DMS79 (cell line): ENCODE measurements at regions not wholly inside any gene's neighbourhood (a gene's known extent, or its start where the extent isn't known, plus 50 kb on each side); places are given as distances from the start of the nearest gene placed in this dataset.
"Not testable (repeated sequence)": the region's sequence is repeated elsewhere in the genome, so short reads cannot be mapped to it uniquely, and the experiment has no call there.

Source experiments
- DNase-seq: peaks from one replicate; lab custom pipeline; 2025; lab: John Stamatoyannopoulos, UW

DNA sequence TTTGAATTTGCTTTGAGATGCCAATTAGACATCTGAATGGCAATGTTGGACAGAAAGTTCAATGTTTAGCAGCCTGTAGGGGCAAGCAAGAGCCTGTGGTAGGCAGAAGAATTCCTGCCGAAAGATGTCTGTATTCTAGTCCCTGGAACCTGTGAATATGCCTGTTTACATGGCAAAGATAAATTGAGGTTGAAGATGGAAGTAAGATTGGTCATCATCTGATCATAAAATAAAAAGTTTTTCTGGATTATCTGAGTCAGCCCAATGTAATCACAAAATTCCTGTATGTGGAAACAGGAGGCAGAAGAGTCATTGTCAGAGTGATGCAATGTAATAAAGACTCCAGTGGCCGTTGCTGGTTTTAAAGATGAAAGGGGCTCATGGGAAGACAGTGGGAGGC is 430.5 kb downstream of the MDFIC start:
- no peak for DNase-seq

DNA sequence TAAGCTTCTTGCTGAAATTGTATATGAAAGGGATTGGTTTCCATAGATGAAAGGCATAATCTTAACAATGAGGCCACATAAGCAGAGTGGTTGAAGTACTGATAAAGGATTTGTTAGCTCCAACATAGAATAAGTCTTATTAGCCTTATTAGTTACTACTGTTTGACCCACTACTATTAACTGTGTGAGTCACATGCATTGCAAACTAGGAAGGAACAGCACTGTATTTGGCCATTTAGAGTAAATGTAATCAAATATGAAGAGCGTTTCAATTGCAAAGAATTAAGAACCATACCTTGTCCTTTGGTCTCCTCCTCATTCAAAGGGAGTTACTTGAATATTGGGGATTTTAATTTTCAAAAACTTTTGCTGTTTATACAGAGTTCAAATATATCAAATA is 428.9 kb downstream of the MDFIC start:
- no peak for DNase-seq

DNA sequence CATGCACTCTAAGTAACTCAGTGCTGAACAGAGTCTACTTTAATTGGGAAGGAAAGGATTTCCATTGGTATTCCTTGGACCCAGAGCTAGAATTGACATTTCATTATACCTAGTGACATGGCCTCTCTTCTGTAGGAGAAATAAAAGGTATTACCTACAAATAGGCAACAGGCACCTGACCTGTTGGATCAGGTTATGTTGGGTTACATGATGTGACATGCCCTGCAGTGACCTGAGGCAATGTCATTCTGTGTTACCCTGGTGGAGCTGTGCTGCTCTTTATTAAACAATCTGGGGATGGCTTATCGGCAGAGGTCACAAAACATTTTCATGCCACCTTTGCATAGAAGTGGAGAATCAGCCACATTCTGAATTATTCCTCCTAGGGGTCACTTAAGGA is 427.7 kb downstream of the MDFIC start:
- no peak for DNase-seq

DNA sequence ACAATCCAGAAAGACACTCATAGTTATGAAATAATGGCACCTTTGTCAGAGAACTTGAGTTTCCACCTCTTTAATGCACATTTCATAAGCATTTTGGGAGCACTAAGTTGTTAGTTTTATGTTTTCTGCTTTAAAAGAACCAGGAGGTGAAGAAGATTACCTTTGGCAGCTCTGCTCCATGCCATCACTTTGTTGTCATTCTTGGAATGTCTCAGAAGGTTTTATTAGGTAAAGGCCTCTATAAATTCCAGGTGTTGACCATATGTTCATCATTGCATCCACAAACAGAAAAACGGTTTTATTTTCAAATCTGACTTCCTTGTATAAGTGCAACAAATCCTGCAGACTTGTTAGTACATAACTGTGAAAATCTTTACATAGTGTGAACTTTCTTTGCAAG is 424.8 kb downstream of the MDFIC start:
- DNase-seq, result no peak

DNA sequence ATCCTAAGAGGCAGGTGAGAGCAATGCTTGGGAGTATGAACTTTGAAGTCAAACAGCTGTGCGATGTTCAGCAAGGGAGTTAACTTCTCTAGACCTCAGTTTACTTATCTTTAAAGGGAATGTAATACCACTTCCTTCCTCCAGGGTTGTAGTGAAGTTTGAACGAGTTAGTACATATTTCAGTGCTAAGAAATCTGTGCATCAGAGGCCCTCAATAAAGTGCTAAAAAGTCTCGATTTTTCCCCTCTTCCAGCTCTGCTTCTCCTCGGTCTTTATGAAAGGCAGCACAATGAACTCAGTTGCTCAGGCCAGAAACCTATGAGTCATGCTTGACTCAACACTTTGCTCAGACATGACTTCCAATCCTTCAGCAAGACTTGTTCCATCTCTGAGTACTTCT is 418.9 kb downstream of the MDFIC start:
- no peak for DNase-seq

DNA sequence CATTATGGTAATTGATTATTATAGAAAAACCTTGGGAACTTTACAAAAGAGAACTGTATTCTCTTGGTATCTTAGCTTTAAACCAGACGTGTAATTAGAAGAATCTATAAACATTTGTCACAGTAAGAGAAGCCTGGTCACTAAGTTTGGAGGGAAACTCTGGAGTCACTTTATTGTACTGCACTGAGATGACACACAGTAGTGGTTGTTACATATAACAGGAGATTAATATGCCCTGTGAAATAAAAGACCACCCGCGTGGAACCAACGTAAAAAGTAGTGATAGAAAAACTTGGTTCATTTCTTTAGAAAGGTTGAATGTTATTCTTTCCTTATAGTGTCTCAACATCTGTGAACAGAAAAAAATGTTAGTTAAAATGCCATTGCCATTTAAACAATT is 416.1 kb downstream of the MDFIC start:
- DNase-seq, result no peak

DNA sequence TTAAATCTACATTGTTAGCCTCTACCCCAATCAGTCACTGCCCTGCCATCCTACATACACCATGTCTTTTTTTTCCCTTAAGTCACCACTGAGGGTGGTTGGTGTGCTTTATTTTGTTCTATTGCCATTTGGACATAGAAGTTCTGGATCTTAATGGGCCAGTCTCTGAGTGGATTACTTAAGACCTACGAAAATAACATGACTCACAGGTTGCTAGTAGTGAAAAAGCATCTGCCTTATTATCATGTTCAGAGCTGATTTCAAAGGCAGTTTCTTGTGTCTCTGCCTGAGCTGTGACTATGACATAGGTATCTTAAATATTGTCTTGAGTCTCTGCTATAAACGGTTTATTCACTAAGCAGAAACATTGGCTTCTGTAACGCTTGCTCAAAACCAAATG is 410.8 kb downstream of the MDFIC start:
- no peak for DNase-seq

DNA sequence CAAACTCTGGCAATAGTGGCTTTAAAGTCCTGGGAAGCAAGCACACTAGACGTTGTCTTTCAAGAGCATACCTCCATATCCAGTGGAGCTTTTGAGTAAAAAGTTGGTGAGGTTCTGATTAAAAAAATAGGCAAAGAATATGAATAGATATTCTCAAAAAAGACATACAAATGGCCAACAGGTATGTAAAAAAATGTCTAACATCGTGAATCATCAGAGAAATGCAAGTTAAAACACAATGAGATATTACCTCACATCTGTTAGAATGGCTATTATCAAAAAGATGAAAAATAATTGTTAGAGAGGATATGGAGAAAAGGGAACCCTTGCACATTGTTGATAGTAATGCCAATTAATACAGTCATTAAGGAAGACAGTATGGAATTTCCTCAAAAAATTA is 407.1 kb downstream of the MDFIC start:
- DNase-seq, result no peak

DNA sequence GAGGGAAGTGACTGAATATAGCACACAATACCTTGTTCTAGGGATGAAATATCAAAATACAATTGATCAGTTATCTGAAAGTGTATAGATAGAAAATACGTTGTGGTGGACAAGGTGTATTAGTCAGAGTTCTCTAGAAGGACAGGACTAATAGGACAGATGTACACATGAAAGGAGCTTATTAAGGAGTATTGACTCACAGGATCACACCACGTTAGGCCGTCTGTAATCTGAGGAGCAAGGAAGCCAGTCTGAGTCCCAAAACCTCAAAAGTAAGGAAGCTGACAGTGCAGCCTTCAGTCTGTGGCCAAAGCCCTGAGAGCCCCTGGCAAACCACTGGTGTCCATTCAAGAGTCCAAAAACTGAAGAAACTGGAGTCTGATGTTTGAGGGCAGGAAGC is 406.1 kb downstream of the MDFIC start:
- DNase-seq, result no peak

DNA sequence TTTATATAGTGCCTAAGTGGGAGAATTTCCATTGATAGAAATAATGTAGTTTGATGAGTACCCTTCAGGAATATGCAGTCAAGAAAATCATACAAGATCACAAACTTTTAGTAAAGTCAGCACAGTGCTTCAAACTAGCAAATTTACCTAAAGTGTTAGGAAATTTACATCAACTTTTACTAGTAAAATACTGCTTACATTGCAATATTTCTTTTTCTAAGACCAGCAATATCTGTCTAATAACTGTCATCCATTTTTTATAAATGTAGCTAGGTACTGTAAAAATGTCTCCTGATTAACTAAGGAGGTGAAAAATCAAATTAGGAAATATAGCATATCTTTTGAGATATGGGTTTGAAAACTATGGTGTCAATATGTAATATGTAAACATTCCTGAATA is 405.4 kb downstream of the MDFIC start:
- no peak for DNase-seq

DNA sequence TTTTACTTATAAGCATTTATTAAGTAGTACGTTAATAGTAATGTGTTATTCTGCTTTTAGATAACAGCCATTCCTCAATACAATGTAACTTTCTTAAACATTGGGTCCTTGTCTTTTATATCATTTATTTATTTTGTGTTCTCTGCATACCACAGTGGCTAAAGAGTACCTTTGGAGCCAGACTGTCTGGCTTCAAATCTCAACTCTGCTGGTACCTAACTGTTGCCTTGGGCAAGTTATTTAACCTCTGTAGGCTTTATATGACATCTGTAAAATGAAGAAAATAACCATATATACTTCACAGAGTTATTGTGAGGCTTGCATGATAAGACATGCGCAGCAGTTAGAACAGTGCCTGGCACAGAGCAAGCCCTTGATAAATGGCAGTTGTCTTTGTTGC is 397.6 kb downstream of the MDFIC start:
- no peak for DNase-seq

DNA sequence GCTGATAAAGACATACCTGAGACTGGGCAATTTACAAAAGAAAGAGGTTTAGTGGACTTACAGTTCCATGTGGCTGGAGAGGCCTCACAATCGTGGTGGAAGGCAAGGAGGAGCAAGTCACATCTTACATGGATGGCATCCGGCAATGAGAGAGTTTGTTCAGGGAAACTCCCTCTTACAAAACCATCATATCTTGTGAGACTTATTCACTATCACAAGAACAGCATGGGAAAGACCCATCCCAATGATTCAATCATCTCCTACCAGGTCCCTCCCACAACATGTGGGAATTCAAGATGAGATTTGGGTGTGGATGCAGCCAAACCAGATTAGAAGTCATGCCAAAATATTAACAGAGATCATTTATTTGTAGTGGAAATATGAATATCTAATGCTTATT is 388.4 kb downstream of the MDFIC start:
- not testable (repeated sequence) for DNase-seq

DNA sequence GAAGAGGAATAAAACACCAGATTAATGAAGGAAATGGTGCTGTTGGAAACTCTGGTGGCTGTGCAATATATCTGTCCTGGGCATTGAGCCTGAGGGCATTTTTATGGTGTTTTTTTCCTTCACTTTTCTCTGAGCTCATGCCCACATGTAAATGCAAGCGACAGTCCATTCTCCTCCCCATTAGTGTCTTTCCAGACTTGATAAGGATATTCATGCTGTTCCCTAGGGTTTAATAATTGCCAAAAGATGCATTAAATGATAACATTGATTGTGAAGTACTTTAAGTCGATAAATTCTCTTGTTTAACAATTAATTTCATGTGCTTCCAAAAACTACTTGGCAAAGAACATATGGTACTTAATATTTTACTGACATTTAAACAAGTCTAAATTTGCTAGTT is 384.7 kb downstream of the MDFIC start:
- no peak for DNase-seq

DNA sequence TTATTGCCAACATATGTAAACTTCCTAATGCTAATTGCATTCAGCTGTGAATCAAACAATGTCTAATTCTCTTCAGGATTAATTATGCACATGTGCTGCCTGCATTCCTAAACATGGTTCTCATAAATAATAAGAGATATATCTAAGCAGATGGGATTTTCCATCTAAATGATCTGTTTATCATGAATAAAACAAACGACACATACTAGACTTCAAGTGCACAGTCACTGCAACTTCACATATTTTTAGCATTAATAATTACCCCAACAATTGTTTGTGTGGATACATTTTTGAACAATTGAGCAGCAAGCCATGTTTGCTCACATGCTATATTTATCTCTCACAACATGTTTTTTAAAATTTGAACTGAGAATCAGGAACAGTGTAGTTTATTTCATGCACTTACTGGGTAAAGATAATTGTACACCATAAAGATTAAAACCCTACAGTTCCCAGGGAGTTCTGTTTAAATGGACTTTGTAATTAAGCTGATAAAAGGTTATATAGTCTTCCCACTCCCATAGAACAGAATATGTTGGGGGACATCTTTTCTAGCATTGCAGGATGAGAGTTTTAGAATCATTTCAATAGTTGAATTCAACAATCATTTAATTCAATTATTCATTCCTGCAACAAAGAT is 378.5 kb downstream of the MDFIC start:
- no peak for DNase-seq

DNA sequence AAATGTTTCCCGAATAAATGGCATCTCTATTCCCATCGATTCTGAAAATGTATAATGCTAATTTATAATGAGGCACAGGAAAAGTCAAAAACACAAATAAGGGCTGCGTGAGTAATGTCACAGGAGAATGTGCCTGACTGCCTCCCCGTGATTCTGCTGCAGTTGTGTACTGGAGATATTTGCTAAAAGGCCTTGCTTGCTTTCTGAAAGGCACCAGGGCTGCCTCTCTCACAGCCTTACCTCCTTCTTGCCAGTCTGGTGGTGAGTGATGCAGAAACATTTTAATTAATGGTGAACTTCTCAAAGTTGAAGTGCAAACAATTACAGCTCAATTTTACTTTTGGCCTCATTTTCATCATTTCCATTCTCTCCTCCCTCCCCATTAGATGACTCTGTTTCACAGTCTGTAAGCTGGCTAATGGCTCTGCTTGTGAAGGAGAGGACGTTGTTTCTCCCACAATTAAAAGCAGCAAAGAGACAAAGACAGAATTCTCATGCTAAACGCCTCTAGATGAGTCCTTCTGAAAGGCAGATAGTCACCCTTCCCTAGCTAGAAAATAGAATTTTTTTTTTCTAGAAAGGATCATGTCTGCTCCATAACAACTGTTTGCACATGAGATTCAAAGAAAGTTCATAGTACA is 377.6 kb downstream of the MDFIC start:
- no peak for DNase-seq

DNA sequence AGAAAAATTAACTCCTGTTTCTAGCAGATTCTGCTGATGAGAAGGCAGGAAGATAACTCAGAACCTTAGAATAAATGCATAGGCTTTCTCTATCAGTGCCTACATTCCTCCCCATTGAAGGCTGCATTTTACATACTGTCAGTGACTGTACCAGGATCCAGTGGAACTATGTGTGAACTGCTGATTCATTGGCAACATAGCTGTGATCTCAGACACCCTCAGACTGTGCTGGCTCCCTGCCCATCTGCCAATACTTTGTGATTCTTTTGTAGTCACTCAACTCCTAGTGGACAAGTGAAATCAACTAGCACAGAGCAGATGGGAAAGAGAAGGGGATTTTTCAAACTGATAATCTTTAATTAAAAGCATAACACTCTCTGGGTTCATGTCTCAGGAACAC is 375.8 kb downstream of the MDFIC start:
- DNase-seq, result no peak

DNA sequence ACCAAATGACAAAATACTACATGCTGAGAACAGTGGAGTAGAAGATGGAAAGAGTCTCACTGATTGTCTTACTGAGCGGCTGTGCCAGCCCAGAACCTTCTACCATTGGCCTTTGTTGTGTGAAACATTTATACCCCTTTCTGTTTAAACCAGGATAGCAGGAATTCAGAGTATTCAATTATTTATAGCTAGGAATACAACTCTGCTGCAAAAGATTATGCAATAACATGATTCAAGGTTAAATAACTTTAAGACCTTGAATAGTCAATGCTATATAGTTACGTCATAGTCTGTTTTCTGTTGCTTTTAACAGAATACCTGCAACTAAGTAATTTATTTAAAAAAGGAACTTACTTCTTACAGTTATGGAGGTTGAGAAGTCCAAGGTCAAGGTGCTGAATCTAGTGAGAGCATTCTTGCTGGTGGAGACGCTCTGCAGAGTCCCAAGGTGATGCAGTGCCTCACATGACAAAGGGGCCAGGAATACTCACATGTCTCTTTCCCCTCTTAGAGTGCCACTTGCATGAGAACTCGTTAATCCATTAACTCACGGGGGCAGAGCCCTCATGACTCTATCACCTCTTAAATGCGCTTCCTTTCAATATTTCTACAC is 371.8 kb downstream of the MDFIC start:
- DNase-seq, result no peak

DNA sequence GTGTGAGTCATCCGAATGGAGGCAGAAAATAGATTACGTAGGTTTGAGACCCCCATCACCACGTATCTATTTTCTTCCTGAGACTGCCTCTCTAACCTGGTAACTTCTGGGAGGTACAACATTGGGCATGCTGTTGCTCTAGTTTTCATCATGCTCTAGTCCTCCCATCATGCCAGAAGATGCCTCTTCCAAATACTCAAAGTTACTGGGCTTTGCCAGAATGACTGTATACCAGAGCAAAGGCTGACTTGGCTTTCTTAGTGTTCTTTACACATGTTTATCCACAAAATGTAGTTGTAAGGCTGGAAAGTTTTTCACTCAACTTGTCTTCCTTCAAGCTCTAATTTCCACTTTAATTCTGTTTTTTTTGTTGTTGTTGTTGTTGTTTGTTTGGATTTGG is 370.5 kb downstream of the MDFIC start:
- DNase-seq, result no peak

DNA sequence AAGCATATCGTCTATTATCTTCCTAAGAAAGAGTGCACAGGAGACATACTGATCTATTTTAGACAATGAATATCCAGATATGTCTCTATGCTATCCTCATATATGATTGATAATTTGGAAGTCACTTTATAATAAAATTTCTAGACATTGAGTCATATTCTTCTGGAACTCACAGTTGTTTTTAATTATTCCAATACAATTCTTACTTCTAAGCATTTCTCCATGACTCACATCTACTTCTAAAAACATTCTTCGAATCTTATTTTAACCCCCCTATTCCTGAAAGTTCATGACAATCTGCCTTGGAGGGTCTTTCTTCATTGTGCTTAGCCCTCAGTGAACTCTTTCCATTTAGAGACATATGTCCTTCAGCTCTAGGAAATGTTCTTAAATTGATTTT is 368.1 kb downstream of the MDFIC start:
- DNase-seq, result no peak

DNA sequence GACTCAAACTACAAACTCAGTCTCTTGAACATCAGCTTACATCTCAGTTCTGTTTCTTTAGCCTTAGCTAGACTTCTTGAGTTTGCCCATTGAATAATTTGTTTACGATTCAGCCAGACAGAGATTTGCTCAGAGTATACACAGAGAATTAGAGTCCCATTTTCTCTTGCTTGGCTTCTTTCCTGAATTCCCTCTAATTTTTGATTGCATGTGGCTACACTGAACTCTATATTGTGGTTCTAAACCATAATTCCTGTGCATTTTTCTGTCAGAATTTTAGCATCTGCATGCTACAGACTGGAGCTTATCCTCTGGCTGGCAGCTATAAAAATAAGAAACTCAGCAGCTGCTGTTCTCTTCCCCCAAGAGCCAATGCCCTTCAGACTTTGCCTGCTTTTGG is 354.9 kb downstream of the MDFIC start:
- DNase-seq, result no peak

DNA sequence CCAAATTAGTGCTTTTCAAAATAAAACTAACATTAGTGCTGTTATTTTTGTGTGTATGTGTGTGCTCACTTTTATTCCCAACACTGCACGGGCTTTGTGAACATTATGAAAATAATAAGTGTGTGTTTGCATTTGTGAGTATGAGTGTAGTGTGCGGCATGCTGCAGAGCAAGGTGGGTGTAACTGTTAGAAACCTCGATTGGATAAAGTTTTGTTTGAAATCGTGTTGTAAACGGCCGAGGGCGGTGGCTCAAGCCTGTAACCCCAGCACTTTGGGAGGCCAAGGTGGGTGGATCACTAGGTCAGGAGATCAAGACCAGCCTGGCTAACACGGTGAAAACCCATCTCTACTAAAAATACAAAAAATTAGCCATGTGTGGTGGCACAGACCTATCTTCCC is 352.0 kb downstream of the MDFIC start:
- not testable (repeated sequence) for DNase-seq

DNA sequence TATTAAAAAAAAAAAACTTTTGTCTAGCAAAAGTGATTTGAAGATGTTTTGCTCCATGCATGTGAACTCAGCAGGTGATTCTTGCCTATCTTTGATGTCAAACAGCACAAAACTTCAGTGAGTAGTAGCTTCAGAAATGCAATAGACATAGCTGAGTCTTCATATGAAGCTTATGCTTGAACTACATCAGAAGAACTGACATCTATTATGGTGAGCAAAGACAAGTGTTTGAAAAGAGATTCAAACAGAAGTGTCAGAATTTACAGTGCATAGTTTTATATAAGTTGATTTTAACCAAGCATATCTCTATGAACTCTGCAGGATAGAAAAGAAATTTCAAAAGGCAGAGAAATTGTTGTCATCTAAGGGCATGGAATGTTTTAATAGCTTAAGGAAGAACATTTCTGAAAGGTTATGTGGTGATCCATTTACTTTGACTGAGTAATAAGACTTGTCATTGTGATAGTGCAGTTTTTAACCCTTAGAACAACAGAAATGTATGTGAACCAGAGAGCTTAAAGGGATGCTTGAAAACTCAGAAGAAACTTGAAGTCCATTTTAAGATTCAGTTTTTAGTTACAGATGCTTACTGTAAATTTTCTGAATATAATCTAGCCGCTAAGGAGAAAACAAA is 351.4 kb downstream of the MDFIC start:
- DNase-seq, result no peak
